Umbilical cord (tissue), 1 donor: ENCODE measurements at regions not wholly inside any gene's neighbourhood (a gene's known extent, or its start where the extent isn't known, plus 50 kb on each side); places are given as distances from the start of the nearest gene placed in this dataset.
"Not testable (repeated sequence)": the region's sequence is repeated elsewhere in the genome, so short reads cannot be mapped to it uniquely, and the experiment has no call there.

Experiments used
- DNase-seq: peaks from one replicate; pipeline ENCODE4 v3.0.0-alpha.2; 2015; ENCODE audit warnings: low spot score

DNA sequence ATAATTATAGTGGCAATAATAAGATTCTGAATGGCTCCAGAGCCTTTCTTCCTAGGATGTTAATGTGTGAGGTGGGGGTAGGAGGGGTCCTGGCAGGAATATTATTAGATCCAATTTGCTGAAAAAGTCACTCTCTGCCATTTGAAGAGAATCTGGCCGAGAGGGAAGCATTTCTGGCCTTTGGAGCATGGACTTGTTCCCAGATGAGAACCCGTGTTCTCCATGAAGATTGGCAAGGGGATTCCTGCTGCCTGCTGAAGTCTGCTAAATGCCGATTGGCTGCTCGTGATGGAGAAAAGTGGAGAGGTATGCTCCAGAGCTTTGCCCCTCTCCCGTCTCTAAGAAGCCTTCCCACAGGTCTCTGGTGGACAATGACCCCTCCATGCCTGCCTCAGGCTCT lies 135.6 kb downstream of the TRIM43 start:
- DNase-seq: not testable (repeated sequence)

DNA sequence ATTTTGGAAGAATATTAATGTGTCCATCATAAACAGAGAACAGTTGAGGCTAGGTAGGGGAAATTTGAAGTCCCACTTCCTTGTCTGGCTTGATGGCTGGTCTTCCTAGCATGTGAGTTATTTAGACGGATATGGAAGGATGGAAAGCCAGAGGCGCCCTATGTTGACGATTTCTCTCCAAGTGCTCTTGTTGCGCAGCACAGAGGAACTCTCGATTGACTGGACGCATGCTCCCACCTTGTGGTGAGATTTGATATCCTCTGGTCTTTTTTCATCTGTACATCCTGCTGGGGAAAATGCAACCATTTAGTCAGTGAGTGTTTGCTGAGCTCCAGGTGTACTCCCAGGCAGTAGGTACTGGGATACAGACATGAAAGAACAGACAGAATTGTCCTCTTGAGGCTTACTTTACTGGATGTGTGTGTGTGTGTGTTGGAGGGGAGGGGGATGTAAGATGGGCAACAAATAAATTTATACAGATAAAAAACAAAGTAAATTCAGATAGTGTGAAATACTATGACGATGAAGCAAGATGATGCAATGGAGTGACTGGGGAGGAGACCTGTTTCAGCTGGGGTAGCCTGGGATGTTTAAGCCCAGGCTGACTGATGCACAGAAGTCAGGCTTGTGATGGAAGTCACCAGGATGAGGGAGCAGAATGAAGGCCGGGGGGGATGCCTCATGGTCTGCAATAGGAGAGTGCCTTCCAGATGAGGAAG lies 137.2 kb downstream of the TRIM43 start:
- DNase-seq: peak; percentile 91

GRCh38 chr2:95729597-95729955 lies 137.8 kb downstream of the TRIM43 start:
- DNase-seq: no peak

DNA sequence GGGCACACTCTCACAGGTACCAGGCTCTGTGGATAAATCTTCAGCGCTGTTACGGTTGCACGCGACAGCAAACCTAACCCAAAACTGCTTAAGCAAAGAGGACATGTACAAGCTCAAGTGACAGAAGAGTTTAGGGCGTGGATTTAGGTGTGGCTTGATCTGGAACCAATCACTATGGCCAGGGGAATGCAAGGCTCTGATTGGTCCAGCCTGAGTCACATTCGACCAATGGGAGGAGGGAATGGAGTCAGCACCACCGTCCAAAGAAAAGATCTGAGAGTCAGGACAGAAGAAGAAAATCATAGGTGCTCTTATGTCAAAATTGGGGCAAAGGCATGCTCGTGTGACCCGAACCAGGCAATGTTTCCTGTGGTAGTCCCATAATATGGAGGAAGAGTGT lies 139.0 kb downstream of the TRIM43 start:
- DNase-seq: no peak

GRCh38 chr2:95734976-95735890 lies 143.4 kb downstream of the TRIM43 start:
- no peak for DNase-seq

DNA sequence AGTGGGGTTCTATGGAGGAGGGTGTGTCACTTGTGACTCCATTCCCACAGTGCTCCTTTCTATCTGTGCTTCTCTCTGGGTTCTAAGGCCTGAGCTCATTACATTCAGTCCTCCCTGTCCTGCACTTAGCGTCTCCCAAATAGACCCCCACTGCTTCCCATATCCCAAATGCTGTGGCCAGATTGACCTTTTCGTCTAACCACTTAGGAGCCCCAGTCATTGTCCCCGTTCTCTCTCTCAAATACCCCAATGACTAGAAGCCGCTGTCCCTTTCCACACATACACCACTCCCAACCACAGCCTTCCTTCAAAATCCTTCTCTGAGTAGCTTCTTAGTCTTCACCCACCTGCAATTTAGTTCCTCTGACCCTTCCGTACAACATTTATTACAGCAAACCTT lies 146.5 kb downstream of the TRIM43 start:
- no peak for DNase-seq

- DNase-seq: not testable (repeated sequence)
Measured at GRCh38 chr2:95752126-95752525, 160.3 kb downstream of the TRIM43 start.

DNA sequence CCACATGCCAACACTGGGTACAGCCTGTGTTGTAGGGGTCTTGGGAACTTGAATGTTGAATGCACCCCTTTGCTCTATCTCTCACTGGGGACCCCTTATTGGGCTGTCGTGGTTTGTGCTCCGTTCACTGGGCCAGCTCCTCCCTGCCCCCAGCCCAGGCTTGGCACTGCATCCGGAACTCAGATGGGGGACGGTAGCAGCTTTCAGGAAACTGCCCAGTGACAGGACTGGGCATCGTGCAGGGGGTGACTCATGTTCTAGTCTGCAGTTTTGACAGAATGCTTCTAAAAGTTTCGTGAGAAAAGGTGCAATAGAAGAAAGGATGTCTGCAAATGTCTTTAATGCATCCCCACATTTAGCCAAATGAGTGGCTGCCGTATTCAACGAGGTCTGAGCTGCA lies 162.0 kb downstream of the TRIM43 start:
- not testable (repeated sequence) for DNase-seq

- DNase-seq: not testable (repeated sequence)
Measured at GRCh38 chr2:95754213-95754612, 162.4 kb downstream of the TRIM43 start.

DNA sequence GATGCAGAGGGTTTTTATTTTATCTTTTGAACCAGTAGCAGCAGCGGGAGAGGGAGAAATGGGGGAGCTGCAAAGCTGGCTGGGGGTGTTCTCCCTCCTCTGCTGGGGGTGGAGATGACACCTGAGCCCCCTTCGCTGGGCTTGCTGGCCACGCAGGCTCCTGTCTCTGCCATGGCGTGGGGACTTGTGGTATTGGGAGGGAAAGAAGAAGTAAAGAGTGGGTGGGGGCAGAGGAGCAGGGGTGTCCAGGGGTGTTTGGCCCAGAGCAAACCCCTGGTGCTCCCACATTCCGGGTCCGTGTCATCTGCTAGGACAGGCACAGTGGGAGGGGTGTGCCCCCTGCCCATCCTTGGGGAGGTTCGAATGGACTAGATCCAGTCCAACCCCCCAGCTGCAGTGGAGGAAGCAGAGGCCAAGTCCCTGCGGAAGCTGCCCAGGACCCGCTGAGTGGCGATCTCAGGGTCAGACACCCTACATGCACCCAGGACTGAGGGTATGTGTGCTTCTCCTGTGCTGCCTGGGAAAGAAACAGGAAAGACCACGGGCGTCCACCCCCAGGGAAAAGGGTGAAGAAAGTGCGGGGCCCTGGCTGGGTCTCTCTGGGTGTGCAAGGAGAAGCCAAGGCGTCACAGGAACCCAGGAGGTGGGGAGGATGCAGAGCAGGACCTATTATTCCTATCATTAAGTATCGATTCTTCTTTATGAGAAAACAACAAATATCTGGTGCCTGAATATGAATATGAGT lies 163.2 kb downstream of the TRIM43 start:
- not testable (repeated sequence) for DNase-seq

DNA sequence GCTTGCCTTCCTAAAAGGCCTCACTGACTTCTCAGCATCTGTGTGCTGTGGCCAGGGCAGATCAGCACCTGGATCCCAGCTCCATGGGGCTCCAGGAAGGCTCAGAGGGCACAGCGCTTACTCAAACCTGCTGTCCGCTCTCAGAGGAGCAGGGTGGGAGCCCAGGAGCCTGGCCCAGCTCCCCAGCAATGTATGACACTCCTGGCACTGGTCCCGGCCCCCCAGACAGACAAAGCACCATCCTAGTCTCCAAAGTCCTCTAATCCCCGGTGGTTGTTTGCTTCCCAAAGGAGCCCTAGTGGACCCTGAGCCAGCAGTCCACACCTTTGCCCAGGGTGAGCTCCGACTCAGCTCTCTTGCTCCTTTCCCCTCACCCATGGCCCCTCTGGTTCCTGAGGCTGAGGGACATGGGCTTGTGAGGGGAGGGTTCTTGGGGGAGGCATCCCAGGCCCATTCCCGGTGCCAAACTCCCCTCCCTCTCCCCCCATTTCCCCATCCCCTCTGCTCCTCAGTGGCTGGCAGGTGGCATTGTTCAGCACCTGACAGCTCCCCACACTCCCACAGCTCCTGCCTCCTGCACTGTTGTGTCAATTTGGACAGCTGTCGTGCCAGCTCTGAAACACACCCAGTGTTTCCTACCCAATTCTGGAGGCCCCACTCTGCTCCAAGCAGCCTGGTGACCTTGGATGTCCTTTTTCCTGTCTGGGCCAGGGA lies 164.3 kb downstream of the TRIM43 start:
- DNase-seq: not testable (repeated sequence)

DNA sequence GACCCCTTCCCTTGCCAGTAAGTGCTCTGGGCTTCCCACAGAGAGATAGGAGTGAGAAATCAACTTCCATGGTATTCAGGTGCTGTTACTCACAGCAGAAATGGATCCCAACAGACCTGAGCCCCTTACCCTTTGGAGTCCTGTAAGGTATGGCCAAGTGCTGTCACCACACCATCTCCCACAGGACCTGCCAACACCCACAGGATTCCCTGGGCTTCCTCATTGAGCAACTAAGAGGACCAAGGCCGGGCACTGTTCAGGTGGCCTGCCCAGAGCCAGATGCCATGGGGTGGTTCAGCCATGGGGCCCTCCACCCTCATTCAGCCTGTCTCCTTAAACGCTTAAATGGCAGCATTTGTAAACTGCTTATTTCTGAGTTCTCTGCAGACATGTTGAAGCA lies 166.2 kb downstream of the TRIM43 start:
- DNase-seq: no peak

DNA sequence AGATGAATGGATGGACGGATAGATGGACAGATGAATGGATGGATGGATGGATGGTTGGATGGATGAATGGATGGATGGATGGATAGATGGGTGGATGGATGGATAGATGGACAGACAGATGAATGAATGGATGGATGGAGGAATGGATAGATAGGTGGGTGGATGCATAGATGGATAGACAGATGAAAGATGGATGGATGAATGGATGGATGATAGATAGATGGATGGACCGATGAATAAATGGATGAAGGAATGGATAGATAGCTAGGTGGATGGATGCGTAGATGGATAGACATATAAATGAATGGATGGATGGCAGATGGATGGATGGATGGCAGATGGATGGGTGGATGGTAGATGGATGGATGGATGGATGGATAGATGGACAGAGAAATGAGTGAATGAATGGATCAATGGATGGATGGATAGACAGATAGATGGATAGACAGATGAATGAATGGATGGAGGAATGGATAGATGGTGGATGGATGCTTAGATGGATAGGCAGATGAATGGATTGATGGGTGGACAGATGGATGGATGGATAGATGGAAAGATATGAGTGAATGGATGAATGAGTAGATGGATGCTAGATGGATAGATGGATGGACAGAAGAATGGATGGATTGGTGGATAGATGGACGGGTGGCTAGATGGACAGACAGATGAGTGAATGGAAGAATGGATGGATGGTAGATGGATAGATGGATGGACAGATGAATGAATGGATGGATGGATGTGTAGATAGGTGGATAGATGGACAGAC lies 167.9 kb downstream of the TRIM43 start:
- DNase-seq: no peak

DNA sequence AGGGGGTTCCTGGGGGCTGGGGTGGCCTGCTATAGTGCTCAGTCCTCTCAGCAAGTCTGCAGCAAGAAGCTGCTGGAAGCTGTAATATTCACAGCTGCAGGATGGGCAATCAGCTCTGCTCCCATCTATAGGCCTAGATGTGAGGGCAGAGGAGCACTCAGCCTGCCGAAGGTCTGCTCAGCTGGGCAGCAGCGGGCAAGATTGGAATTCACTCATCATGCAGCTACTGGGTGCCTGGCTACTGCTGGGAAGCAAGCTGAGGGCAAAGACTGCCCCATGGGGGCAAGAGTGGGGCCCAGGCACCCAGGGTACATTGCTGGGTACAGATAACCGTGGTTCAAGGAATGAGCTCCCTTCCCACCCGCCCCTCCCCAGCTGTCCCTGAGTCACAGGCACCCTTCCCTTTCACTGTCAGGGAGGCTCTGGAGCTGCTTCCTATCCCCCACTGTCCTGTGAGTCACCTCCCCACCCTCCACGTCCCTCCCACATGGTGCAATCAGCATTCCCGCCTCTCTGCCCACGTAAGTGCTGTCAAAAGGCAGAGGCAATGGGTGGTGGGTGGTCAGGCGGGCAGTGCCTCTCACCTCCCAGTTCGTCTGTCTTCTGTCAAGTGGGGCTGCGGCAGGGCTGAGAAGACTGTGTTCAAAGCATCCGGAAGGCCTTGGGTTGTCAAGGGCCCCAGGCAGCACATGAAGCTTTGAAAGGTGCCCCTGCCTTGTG lies 169.2 kb downstream of the TRIM43 start:
- DNase-seq: peak; percentile 71

DNA sequence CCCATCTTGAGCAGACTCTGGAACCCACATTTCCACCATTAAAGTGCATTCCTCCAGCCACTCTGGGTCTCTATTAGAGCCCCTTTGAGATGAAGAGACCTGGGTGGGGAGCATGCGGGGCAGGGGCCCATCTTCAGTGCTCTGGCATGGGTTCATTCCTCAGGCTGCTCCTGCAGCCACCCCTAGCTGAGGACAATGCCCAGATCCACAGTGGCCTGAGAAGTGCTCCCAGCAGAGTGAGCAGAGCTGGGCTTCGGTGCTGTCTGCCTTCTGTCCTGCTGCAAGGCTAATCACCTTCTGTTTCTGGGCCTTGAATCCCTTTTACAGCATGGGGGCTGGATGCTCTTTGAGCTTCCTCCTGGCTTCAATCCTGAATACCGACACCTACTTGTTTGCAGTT lies 169.8 kb downstream of the TRIM43 start:
- DNase-seq: no peak

DNA sequence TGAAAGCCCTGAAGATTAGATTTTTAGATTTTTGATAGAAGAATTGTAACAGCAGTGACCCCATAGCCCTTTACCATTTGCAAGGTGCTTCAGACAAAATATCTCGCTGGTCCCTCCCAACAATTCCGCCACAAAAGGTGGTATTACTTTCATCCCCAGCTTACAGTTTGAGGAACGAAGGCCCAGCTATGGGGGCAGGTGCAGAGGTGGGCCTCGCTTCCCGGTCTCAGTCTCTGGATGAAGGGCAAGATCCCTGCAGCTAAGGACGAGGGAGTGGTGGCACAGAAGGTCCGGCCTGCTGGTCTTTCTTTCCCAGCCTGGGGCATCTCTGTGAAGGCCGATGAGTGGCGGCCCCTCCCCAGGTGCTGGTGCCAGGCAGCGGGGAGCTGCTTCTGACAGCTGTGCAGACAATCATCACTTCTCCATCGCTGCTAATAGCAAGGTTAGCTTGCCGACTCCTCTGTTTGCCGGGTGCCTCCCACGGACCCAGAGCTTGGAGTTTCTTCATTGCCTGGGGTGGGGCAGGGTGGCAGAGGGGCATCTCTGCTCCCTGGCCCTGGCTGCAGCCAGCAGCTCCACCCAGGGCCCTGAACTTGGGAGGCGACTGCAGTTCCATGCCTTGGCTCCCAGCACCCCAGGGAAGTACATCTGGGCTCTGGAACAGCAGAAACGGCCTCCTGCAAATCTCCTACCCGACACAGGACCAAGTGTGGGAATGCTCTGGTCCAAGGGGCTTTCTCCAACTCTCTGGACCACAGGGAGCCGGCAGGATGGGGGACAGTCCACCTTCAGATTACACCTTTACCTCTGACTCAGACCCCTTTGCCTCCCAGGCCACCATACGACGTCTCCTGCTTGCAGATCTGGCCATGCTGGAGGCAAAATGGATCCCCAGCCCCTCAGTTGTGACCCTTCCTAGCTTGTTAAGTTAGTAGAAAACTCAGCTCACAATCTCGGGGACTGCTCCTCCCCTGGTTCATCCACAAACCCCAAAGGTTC lies 170.5 kb downstream of the TRIM43 start:
- not testable (repeated sequence) for DNase-seq

DNA sequence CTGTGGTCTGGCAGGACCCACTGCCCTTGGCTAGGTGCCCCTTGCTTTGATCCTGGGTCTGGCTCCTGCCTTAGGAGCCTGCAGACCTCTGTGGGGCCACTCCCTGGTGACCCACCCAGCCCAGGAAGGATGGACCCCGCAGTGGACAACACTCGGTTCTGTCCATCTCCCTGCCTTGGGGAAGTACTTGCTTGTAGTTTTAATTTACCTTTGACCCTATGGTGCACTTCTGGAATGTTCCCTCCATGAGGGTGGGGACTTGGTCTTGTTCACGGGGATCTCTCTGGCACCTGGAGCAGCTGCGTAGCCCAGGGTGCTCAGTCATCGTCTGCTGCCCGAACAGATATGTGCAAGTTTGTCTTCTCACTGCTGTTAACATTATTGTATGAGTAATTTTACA lies 171.3 kb downstream of the TRIM43 start:
- not testable (repeated sequence) for DNase-seq

DNA sequence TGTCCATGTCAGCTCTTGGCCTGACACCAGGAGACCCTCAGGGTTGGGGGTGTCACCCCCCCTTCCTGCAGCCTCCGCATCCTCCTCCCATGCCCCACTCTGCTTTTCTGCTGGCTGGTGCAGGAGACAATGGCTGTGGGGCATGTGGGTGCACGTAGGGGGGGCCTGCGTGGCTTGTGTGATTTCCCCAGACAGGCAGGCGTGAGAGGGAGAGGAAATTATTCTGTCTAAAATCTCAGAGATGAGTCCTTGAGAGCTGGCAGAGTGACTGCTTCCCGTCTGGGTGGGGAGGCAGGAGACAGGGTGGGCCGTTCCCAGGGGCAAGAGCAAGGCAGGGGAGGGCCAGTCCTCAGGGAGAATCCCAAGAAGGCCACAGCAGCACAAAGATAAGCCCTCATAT lies 173.2 kb downstream of the TRIM43 start:
- DNase-seq: not testable (repeated sequence)
